ENCODE measurements at regions not wholly inside any gene's neighbourhood (a gene's known extent, or its start where the extent isn't known, plus 50 kb on each side); places are given as distances from the start of the nearest gene placed in this dataset.

- DNase-seq (ENCODE audit: low read depth) = no peak
Observed at GRCh38 chr5:68407311-68408239, 192.0 kb downstream of the PIK3R1 start.

- no peak for DNase-seq (ENCODE audit: low read depth)
Observed at GRCh38 chr5:68408345-68408871, 192.9 kb downstream of the PIK3R1 start.

- no peak for DNase-seq (ENCODE audit: low read depth)
Observed at GRCh38 chr5:68409259-68409658, 193.7 kb downstream of the PIK3R1 start.

- no peak for DNase-seq (ENCODE audit: low read depth)
Observed at GRCh38 chr5:68411161-68411560, 195.6 kb downstream of the PIK3R1 start.

- DNase-seq (ENCODE audit: low read depth) = no peak
Observed at GRCh38 chr5:68415177-68416085, 199.9 kb downstream of the PIK3R1 start.

- no peak for DNase-seq (ENCODE audit: low read depth)
Observed at GRCh38 chr5:68416714-68417113, 201.2 kb downstream of the PIK3R1 start.

GRCh38 chr5:68418201-68418600, 202.6 kb downstream of the PIK3R1 start:
- no peak for DNase-seq (ENCODE audit: low read depth)

GRCh38 chr5:68418680-68419079, 203.1 kb downstream of the PIK3R1 start:
- DNase-seq (ENCODE audit: low read depth) = no peak

- DNase-seq (ENCODE audit: low read depth) = no peak
Observed at GRCh38 chr5:68419081-68419636, 203.6 kb downstream of the PIK3R1 start.

GRCh38 chr5:68419637-68420452, 204.3 kb downstream of the PIK3R1 start:
- DNase-seq (ENCODE audit: low read depth) = no peak

GRCh38 chr5:68420476-68421344, 205.2 kb downstream of the PIK3R1 start:
- no peak for DNase-seq (ENCODE audit: low read depth)

- DNase-seq (ENCODE audit: low read depth) = no peak
Observed at GRCh38 chr5:68421485-68422220, 206.1 kb downstream of the PIK3R1 start.

GRCh38 chr5:68423154-68423811, 207.7 kb downstream of the PIK3R1 start:
- no peak for DNase-seq (ENCODE audit: low read depth)

GRCh38 chr5:68424799-68425537, 209.4 kb downstream of the PIK3R1 start:
- no peak for DNase-seq (ENCODE audit: low read depth)

GRCh38 chr5:68426586-68426985, 211.0 kb downstream of the PIK3R1 start:
- no peak for DNase-seq (ENCODE audit: low read depth)

GRCh38 chr5:68428231-68428811, 212.8 kb downstream of the PIK3R1 start:
- no peak for DNase-seq (ENCODE audit: low read depth)

GRCh38 chr5:68429510-68429909, 214.0 kb downstream of the PIK3R1 start:
- no peak for DNase-seq (ENCODE audit: low read depth)

GRCh38 chr5:68430279-68430678, 214.7 kb downstream of the PIK3R1 start:
- no peak for DNase-seq (ENCODE audit: low read depth)
